ENCODE measurements at regions not wholly inside any gene's neighbourhood (a gene's known extent, or its start where the extent isn't known, plus 50 kb on each side); places are given as distances from the start of the nearest gene placed in this dataset.

DNA sequence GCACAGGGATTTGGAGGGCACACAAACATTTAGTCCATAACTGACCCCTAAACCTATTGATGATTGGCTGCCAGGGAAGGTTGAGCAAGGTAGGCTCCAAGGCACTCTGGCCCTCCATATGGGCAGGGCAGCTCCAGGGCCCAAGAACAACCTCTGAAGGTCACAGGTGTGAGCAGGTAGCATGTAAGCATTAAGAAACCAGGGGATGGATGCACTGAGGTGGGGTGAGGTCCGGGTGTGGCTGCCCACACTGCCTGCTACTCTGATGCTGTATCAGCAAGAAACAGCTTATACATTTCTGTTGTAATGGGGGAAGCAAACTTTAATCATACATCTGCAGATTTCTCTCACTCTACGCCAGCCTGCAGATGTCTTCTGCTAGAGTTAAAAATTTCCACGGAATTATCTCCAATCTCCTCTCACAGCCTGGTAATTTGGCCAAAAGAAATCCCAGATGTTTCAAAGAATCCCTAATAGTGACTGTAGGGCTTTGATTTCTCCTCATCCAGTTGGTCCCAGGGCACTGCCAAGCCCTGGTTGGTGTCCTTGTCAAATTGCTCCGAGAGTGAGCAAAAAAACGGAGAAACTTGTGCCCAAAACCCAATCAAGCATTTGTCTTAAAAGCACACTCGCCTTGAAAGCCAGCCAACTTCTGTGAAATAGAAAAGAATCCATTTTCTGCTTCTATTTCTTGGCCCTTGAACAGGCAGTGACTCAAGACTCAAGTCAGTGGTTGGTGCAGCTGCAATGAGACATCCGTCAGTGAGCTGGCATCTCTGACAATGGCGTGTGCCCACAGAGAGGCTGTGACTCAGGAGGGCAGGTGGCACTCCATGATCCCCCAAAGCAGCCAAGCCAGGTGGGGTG is 72.5 kb upstream of the MRI1 start:
- TF ChIP-seq, protein P1, sequence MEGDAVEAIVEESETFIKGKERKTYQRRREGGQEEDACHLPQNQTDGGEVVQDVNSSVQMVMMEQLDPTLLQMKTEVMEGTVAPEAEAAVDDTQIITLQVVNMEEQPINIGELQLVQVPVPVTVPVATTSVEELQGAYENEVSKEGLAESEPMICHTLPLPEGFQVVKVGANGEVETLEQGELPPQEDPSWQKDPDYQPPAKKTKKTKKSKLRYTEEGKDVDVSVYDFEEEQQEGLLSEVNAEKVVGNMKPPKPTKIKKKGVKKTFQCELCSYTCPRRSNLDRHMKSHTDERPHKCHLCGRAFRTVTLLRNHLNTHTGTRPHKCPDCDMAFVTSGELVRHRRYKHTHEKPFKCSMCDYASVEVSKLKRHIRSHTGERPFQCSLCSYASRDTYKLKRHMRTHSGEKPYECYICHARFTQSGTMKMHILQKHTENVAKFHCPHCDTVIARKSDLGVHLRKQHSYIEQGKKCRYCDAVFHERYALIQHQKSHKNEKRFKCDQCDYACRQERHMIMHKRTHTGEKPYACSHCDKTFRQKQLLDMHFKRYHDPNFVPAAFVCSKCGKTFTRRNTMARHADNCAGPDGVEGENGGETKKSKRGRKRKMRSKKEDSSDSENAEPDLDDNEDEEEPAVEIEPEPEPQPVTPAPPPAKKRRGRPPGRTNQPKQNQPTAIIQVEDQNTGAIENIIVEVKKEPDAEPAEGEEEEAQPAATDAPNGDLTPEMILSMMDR (IDR thresholded peaks at IDR 0.05), result no peak
- TF ChIP-seq POLR2AphosphoS5 (IDR thresholded peaks at IDR 0.05; ENCODE audit: insufficient read depth in 1 of 2, low read depth in 1 of 2), result no peak
